B cell (primary cell): ENCODE measurements at regions not wholly inside any gene's neighbourhood (a gene's known extent, or its start where the extent isn't known, plus 50 kb on each side); places are given as distances from the start of the nearest gene placed in this dataset.

Experiments used
- EZH2 ChIP-seq: IDR thresholded peaks from 2 replicates; pipeline ENCODE4 v1.6.1; 2012; ENCODE audit warnings: borderline replicate concordance, low read depth, mild to moderate bottlenecking, moderate library complexity, low read length; ENCODE audit not compliant: insufficient read depth, poor library complexity, severe bottlenecking
- TF ChIP-seq, protein P1 (sequence below): fragments of 200-600 bp; IDR thresholded peaks from one replicate; pipeline ENCODE4 v1.8.0; 2022; ENCODE audit warnings: antibody characterized with exemption, mild to moderate bottlenecking

GRCh38 chr3:112736386-112736785, 95.4 kb upstream of the CCDC80 start:
- TF ChIP-seq EZH2 = no peak
- TF ChIP-seq, protein P1, sequence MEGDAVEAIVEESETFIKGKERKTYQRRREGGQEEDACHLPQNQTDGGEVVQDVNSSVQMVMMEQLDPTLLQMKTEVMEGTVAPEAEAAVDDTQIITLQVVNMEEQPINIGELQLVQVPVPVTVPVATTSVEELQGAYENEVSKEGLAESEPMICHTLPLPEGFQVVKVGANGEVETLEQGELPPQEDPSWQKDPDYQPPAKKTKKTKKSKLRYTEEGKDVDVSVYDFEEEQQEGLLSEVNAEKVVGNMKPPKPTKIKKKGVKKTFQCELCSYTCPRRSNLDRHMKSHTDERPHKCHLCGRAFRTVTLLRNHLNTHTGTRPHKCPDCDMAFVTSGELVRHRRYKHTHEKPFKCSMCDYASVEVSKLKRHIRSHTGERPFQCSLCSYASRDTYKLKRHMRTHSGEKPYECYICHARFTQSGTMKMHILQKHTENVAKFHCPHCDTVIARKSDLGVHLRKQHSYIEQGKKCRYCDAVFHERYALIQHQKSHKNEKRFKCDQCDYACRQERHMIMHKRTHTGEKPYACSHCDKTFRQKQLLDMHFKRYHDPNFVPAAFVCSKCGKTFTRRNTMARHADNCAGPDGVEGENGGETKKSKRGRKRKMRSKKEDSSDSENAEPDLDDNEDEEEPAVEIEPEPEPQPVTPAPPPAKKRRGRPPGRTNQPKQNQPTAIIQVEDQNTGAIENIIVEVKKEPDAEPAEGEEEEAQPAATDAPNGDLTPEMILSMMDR = no peak
